ENCODE measurements at regions not wholly inside any gene's neighbourhood (a gene's known extent, or its start where the extent isn't known, plus 50 kb on each side); places are given as distances from the start of the nearest gene placed in this dataset.

DNA sequence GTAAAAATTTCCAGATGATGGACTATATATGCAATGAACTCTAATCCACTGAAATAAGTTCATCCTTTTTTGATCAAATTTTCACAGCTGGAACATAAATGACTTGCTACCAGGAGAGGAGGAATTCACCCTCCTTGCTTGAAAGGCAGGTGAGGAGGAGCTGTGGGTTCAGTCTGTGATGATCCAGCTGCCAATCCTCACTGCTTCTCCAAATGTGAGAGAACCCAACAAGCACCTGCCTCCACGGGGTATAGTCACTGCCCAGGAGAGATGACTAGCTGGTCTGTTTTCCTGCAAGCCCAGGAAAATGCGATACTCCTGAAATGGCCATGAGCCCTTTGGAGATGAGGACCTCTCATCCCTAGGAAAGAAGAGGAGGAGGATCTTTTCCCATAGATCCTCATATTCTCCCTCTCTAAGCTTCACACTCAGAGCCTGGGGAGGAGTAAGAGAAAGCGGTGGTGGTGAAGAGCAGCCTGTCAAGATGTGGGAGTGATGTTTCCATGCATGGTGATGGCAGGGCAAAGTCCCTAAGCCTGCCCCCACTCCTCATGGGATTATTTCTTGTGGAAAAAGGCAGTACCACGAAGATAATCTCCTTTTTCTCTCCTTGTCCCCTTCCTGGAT, 77.9 kb upstream of the USP47 start:
- TF ChIP-seq, protein P1, sequence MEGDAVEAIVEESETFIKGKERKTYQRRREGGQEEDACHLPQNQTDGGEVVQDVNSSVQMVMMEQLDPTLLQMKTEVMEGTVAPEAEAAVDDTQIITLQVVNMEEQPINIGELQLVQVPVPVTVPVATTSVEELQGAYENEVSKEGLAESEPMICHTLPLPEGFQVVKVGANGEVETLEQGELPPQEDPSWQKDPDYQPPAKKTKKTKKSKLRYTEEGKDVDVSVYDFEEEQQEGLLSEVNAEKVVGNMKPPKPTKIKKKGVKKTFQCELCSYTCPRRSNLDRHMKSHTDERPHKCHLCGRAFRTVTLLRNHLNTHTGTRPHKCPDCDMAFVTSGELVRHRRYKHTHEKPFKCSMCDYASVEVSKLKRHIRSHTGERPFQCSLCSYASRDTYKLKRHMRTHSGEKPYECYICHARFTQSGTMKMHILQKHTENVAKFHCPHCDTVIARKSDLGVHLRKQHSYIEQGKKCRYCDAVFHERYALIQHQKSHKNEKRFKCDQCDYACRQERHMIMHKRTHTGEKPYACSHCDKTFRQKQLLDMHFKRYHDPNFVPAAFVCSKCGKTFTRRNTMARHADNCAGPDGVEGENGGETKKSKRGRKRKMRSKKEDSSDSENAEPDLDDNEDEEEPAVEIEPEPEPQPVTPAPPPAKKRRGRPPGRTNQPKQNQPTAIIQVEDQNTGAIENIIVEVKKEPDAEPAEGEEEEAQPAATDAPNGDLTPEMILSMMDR (conservative IDR thresholded peaks at IDR 0.05; ENCODE audit: low read depth, low read length) = no peak
- no peak for TF ChIP-seq EZH2phosphoT487 (IDR thresholded peaks at IDR 0.05; ENCODE audit: borderline replicate concordance, low read length)
- TF ChIP-seq EZH2 (IDR thresholded peaks at IDR 0.05; ENCODE audit: low read length, unreplicated experiment) = no peak
- intact Hi-C loops (cut with micrococcal nuclease) = no loop called here
- H3K4me1 ChIP-seq (ENCODE audit: insufficient read depth, low read length) = no peaks in the 10 kb centered on the region
- no peak overlapping the region for H2AFZ ChIP-seq (ENCODE audit: low read length)
- no TSS peak for BruUV-seq (replicated peaks)
- peaks cover 28% of the 10 kb centered on the region; the same call in 1 of the 2 replicates for H3K27me3 ChIP-seq (ENCODE audit: low read length)
- H3K36me3 ChIP-seq (ENCODE audit: low read depth, low read length) = no peaks in the 10 kb centered on the region
- no peak for DNase-seq
- H3K9me3 ChIP-seq (ENCODE audit: low read length) = no peaks in the 10 kb centered on the region
- no peak for ATAC-seq
- H3K9me2 ChIP-seq (replicated peaks; ENCODE audit: low read length) = no peaks in the 10 kb centered on the region
- H3K79me2 ChIP-seq (ENCODE audit: low read length) = no peaks in the 10 kb centered on the region
- H3K4me2 ChIP-seq (ENCODE audit: low read length) = no peak overlapping the region
- H3K4me3 ChIP-seq (ENCODE audit: low read length) = no peak overlapping the region
- no peaks in the 10 kb centered on the region for H3F3A ChIP-seq (ENCODE audit: low read length, unreplicated experiment)
- H3K9ac ChIP-seq (ENCODE audit: low read length) = no peak overlapping the region
- H3K27ac ChIP-seq (ENCODE audit: low read length) = no peak overlapping the region
- POLR2A ChIA-PET (ENCODE audit: unreplicated experiment) = no interaction called here
- CTCF ChIA-PET = no interaction called here
- H4K20me1 ChIP-seq (ENCODE audit: low read length) = no peaks in the 10 kb centered on the region

DNA sequence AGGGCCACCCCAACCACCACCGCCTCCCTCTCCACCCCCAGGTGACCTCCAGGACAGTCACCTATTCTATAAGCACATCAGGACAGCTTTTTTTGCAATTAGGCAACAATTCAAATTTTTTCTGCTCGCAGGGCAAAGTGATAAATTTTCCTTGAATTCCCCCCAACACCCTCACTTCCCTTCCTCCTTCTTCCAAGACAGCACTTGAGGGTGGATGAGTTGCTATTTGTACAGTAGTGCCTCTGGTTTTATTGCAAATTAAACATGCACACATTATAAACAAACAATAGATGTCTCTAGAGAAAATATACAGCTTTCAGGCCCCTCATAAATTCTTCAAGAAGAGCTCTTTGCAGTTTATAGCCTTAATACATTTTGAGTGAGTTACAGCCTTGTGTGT, 80.9 kb upstream of the USP47 start:
- Histone ChIP-seq H3K36me3 (ENCODE audit: low read depth, low read length) (no peaks in the 10 kb centered on the region), H3F3A (ENCODE audit: low read length, unreplicated experiment) (no peaks in the 10 kb centered on the region), H3K27me3 (ENCODE audit: low read length) (peaks cover 11% of the 10 kb centered on the region; the same call in 1 of the 2 replicates), H3K9me3 (ENCODE audit: low read length) (no peaks in the 10 kb centered on the region), H3K9me2 (replicated peaks; ENCODE audit: low read length) (no peaks in the 10 kb centered on the region), H4K20me1 (ENCODE audit: low read length) (no peaks in the 10 kb centered on the region), H3K79me2 (ENCODE audit: low read length) (no peaks in the 10 kb centered on the region), H3K9ac (ENCODE audit: low read length) (no peak overlapping the region), H3K4me3 (ENCODE audit: low read length) (no peak overlapping the region), H2AFZ (ENCODE audit: low read length) (no peak overlapping the region), H3K4me2 (ENCODE audit: low read length) (no peak overlapping the region), H3K27ac (ENCODE audit: low read length) (no peak overlapping the region), H3K4me1 (ENCODE audit: insufficient read depth, low read length) (no peaks in the 10 kb centered on the region)
- DNase-seq (no peak), ATAC-seq (peak; percentile 78)
- ChIA-PET CTCF (no interaction called here), POLR2A (ENCODE audit: unreplicated experiment) (interaction anchor here (0.6 kb wide), 1 partner anchor 16 kb away, joined by 3 read pairs; no protein-coding TSS in a partner anchor)
- no peak for TF ChIP-seq EZH2phosphoT487 (IDR thresholded peaks at IDR 0.05; ENCODE audit: borderline replicate concordance, low read length)
- intact Hi-C loops (cut with micrococcal nuclease) = no loop called here
- BruUV-seq (replicated peaks) = no TSS peak

DNA sequence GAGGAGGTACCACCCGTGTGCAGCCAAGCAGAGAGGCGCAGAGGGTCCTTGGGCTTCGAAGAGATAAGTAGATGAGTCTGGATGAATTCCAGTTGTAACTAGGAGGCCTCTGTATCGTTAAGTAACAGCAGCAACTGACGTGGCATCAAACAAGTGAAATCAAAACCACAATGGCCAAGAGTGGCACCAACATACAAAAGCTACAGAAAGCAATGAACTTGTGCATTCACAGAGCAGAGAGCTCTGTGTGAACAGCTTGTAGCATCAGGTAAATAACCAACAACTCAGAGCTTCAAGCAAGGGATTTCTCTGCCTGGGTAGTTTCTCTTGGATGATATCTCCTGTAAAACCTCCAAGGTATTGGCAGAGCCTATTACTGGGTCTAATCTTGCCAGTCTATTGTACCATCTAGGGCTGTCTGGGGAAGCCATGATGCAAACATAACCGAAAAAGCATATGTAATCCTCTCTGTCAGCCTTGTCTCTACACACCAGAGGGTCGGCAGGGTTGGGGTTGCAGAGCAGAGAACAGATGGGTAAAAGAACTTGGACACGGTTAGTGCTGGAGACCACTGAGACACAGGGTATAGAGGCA, 83.1 kb upstream of the USP47 start:
- H3K9me3 ChIP-seq (ENCODE audit: low read length) = no peaks in the 10 kb centered on the region

More for the DNA sequence above, 83.1 kb upstream of the USP47 start:
- BruUV-seq (replicated peaks) = no TSS peak
- no peak overlapping the region for H3K4me3 ChIP-seq (ENCODE audit: low read length)
- ChIA-PET CTCF (no interaction called here), POLR2A (ENCODE audit: unreplicated experiment) (no interaction called here)
- H3F3A ChIP-seq (ENCODE audit: low read length, unreplicated experiment) = no peaks in the 10 kb centered on the region
- TF ChIP-seq EZH2 (IDR thresholded peaks at IDR 0.05; ENCODE audit: low read length, unreplicated experiment) (no peak), EZH2phosphoT487 (IDR thresholded peaks at IDR 0.05; ENCODE audit: borderline replicate concordance, low read length) (no peak)
- TF ChIP-seq, protein P1 (conservative IDR thresholded peaks at IDR 0.05; ENCODE audit: low read depth, low read length) = no peak
- H3K9ac ChIP-seq (ENCODE audit: low read length) = no peak overlapping the region
- no peaks in the 10 kb centered on the region for H3K36me3 ChIP-seq (ENCODE audit: low read depth, low read length)
- no peaks in the 10 kb centered on the region for H3K79me2 ChIP-seq (ENCODE audit: low read length)
- no peak for ATAC-seq
- intact Hi-C loops (cut with micrococcal nuclease) = no loop called here
- H3K27me3 ChIP-seq (ENCODE audit: low read length) = peaks cover 1% of the 10 kb centered on the region; the same call in 1 of the 2 replicates
- no peak overlapping the region for H2AFZ ChIP-seq (ENCODE audit: low read length)
- H3K9me2 ChIP-seq (replicated peaks; ENCODE audit: low read length) = no peaks in the 10 kb centered on the region
- H3K4me2 ChIP-seq (ENCODE audit: low read length) = no peak overlapping the region
- H3K4me1 ChIP-seq (ENCODE audit: insufficient read depth, low read length) = no peaks in the 10 kb centered on the region
- no peak for DNase-seq
- H4K20me1 ChIP-seq (ENCODE audit: low read length) = no peaks in the 10 kb centered on the region
- H3K27ac ChIP-seq (ENCODE audit: low read length) = no peak overlapping the region
